Cardiac fibroblast (primary cell): ENCODE measurements at regions not wholly inside any gene's neighbourhood (a gene's known extent, or its start where the extent isn't known, plus 50 kb on each side); places are given as distances from the start of the nearest gene placed in this dataset.
A peak's percentile ranks its signal among the peaks of the same experiment; 100 is the strongest.

Source experiments
- DNase-seq, 2 donors: peaks; one replicate each; pipeline versions ENCODE4 v3.0.0 to v3.0.0-alpha.2; 2010; ENCODE audit warnings: low read depth in 2 of 2
- H3K4me3 ChIP-seq, 2 donors: replicated peaks in 1 of 2; 1 replicate in 1 of 2; 2 replicates in 1 of 2; pipeline ENCODE4 v1.5.1; 2011; ENCODE audit warnings: low read depth in 2 of 2, low read length in 2 of 2, mild to moderate bottlenecking in 2 of 2, moderate library complexity in 1 of 2
- CTCF ChIP-seq: IDR thresholded peaks from one replicate; pipeline ENCODE4 v1.5.1; 2011; ENCODE audit warnings: low read depth, mild to moderate bottlenecking, low read length, inconsistent platforms

GRCh38 chr12:21993438-21993981 is 52.3 kb upstream of the ABCC9 start:
- no peak for DNase-seq
- H3K4me3 ChIP-seq: no peak overlapping the region
- no peak for TF ChIP-seq CTCF

- peak; percentile 3 to 13 for DNase-seq
- TF ChIP-seq CTCF: no peak
- H3K4me3 ChIP-seq: no peak overlapping the region
These were observed 51.6 kb upstream of the ABCC9 start for GRCh38 chr12:21992823-21993222.

GRCh38 chr12:21991526-21991925 is 50.3 kb upstream of the ABCC9 start:
- TF ChIP-seq CTCF: no peak
- no peak for DNase-seq
- no peak overlapping the region for H3K4me3 ChIP-seq
